ENCODE measurements at regions not wholly inside any gene's neighbourhood (a gene's known extent, or its start where the extent isn't known, plus 50 kb on each side); places are given as distances from the start of the nearest gene placed in this dataset.

DNA sequence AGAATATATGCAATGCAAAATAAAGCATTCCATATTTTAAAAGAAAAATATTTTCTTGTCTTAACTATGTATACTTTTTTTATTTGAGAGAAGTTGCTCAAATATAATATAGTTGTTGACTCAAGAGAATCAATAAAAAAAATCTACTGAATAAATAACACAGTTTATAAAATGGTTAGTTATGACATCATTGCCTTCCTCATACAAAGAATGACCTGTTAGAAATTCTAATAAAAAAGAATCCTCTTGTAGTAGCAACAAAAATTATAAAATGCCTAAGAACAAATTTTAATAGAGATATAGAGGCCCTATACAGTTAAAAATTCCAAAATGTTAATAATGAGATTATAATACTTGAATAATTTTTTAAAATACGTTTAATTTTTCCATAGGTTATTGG is 96.5 kb upstream of the AHI1 start:
- Histone ChIP-seq H3F3A (ENCODE audit: low read length, unreplicated experiment) (no peaks in the 10 kb centered on the region), H2AFZ (ENCODE audit: low read length) (no peak overlapping the region), H4K20me1 (ENCODE audit: low read length) (no peaks in the 10 kb centered on the region), H3K9ac (ENCODE audit: low read length) (no peak overlapping the region), H3K4me3 (ENCODE audit: low read length) (no peak overlapping the region), H3K27ac (ENCODE audit: low read length) (no peak overlapping the region), H3K79me2 (ENCODE audit: low read length) (no peaks in the 10 kb centered on the region), H3K36me3 (ENCODE audit: low read depth, low read length) (no peaks in the 10 kb centered on the region), H3K9me2 (replicated peaks; ENCODE audit: low read length) (no peaks in the 10 kb centered on the region), H3K4me1 (ENCODE audit: insufficient read depth, low read length) (no peaks in the 10 kb centered on the region), H3K9me3 (ENCODE audit: low read length) (no peaks in the 10 kb centered on the region), H3K4me2 (ENCODE audit: low read length) (no peak overlapping the region), H3K27me3 (ENCODE audit: low read length) (no peaks in the 10 kb centered on the region)
- ChIA-PET POLR2A (ENCODE audit: unreplicated experiment) (no interaction called here), CTCF (no interaction called here)
- DNase-seq (no peak), ATAC-seq (no peak)
- intact Hi-C loops (cut with micrococcal nuclease): no loop called here
- TF ChIP-seq EZH2phosphoT487 (IDR thresholded peaks at IDR 0.05; ENCODE audit: borderline replicate concordance, low read length) (no peak), CTCF (conservative IDR thresholded peaks at IDR 0.05; ENCODE audit: low read depth, low read length) (no peak), EZH2 (IDR thresholded peaks at IDR 0.05; ENCODE audit: low read length, unreplicated experiment) (no peak)
- no TSS peak for BruUV-seq (replicated peaks)

DNA sequence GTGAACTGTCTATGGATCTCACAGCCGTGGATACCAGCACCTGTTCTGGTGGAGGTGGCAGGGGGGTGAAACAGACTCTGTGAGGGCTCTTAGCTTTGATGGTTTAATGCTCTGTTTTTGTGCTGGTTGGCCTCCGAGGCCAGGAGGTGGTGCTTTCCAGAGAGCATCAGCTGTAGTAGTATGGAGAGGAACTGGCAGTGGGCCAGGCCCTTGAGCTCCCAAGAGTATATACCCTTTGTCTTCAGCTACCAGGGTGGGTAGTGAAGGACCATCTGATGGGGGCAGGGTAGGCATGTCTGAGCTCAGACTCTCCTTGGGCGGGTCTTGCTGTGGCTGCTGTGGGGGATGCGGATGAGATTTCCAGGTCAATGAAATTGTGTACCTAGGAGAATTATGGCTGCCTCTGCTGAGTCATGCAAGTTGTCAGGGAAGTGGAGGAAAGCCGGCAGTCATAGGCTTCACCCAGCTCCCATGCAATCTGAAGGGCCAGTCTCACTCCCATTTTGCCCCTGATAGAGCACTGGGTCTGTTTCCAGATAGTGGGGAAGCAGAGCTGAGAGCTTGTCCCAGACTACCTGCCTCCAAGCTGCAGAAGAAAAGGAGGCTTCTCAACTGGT is 102.7 kb upstream of the AHI1 start:
- H3K27ac ChIP-seq (ENCODE audit: low read length): no peak overlapping the region
- CTCF ChIA-PET: no interaction called here
- intact Hi-C loops (cut with micrococcal nuclease): no loop called here
- H3K9me2 ChIP-seq (replicated peaks; ENCODE audit: low read length): no peaks in the 10 kb centered on the region
- no peak overlapping the region for H2AFZ ChIP-seq (ENCODE audit: low read length)
- TF ChIP-seq EZH2 (IDR thresholded peaks at IDR 0.05; ENCODE audit: low read length, unreplicated experiment) (no peak), EZH2phosphoT487 (IDR thresholded peaks at IDR 0.05; ENCODE audit: borderline replicate concordance, low read length) (no peak), CTCF (conservative IDR thresholded peaks at IDR 0.05; ENCODE audit: low read depth, low read length) (no peak)
- no peaks in the 10 kb centered on the region for H3K79me2 ChIP-seq (ENCODE audit: low read length)
- ATAC-seq (no peak), DNase-seq (no peak)
- H3K4me2 ChIP-seq (ENCODE audit: low read length): no peak overlapping the region
- no peak overlapping the region for H3K4me3 ChIP-seq (ENCODE audit: low read length)
- H3K4me1 ChIP-seq (ENCODE audit: insufficient read depth, low read length): no peaks in the 10 kb centered on the region
- BruUV-seq (replicated peaks): no TSS peak
- no peaks in the 10 kb centered on the region for H4K20me1 ChIP-seq (ENCODE audit: low read length)
- no peaks in the 10 kb centered on the region for H3K27me3 ChIP-seq (ENCODE audit: low read length)
- no peak overlapping the region for H3K9ac ChIP-seq (ENCODE audit: low read length)
- no peaks in the 10 kb centered on the region for H3F3A ChIP-seq (ENCODE audit: low read length, unreplicated experiment)
- no peaks in the 10 kb centered on the region for H3K9me3 ChIP-seq (ENCODE audit: low read length)
- no peaks in the 10 kb centered on the region for H3K36me3 ChIP-seq (ENCODE audit: low read depth, low read length)
- POLR2A ChIA-PET (ENCODE audit: unreplicated experiment): no interaction called here

- CTCF ChIA-PET: no interaction called here
- no peaks in the 10 kb centered on the region for H3K79me2 ChIP-seq (ENCODE audit: low read length)
- no peak overlapping the region for H3K4me3 ChIP-seq (ENCODE audit: low read length)
- H3K27me3 ChIP-seq (ENCODE audit: low read length): no peaks in the 10 kb centered on the region
- H3K4me1 ChIP-seq (ENCODE audit: insufficient read depth, low read length): no peaks in the 10 kb centered on the region
- H3K9me3 ChIP-seq (ENCODE audit: low read length): no peaks in the 10 kb centered on the region
- intact Hi-C loops (cut with micrococcal nuclease): no loop called here
- no peak for TF ChIP-seq EZH2phosphoT487 (IDR thresholded peaks at IDR 0.05; ENCODE audit: borderline replicate concordance, low read length)
- TF ChIP-seq EZH2 (IDR thresholded peaks at IDR 0.05; ENCODE audit: low read length, unreplicated experiment): no peak
- TF ChIP-seq CTCF (conservative IDR thresholded peaks at IDR 0.05; ENCODE audit: low read depth, low read length): no peak
- H3K9me2 ChIP-seq (replicated peaks; ENCODE audit: low read length): no peaks in the 10 kb centered on the region
- no peak overlapping the region for H3K4me2 ChIP-seq (ENCODE audit: low read length)
- H3K36me3 ChIP-seq (ENCODE audit: low read depth, low read length): no peaks in the 10 kb centered on the region
- H3F3A ChIP-seq (ENCODE audit: low read length, unreplicated experiment): no peaks in the 10 kb centered on the region
- H3K9ac ChIP-seq (ENCODE audit: low read length): no peak overlapping the region
- POLR2A ChIA-PET (ENCODE audit: unreplicated experiment): no interaction called here
- no peak overlapping the region for H2AFZ ChIP-seq (ENCODE audit: low read length)
- H4K20me1 ChIP-seq (ENCODE audit: low read length): no peaks in the 10 kb centered on the region
- BruUV-seq (replicated peaks): no TSS peak
- no peak for DNase-seq
- ATAC-seq: no peak
- H3K27ac ChIP-seq (ENCODE audit: low read length): no peak overlapping the region
Observed at GRCh38 chr6:135600931-135601330, 103.4 kb upstream of the AHI1 start.
